ENCODE measurements at regions not wholly inside any gene's neighbourhood (a gene's known extent, or its start where the extent isn't known, plus 50 kb on each side); places are given as distances from the start of the nearest gene placed in this dataset.

DNA sequence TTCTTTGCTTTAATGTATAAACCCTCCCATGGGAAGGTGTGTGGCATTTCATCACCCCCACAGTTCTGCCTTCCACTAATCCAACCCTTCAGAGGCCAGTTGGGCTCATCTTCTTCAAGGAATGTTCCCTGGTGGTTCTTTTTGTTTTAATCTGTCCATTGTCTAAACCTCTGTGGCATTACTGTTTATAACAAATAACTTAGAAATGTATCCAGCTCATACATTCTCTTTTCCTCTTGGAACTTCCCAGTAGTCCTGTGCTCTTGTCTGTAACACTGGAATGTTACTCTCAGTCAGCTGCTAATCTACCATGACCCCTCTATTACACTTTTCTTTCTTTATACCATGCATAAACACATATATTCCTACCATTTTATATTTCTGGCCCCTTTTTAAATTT is 213.5 kb upstream of the TARS1 start:
- ChIA-PET CTCF (no interaction called here), POLR2A (no interaction called here)
- Histone ChIP-seq H3K27ac (ENCODE audit: insufficient read depth, low read depth, low read length) (no peak overlapping the region), H3K36me3 (ENCODE audit: control insufficient read depth in 2 of 2, extremely low read depth in 1 of 2, insufficient read depth in 2 of 2, low read length in 2 of 2) (no peaks in the 10 kb centered on the region), H3K4me3 (replicated peaks in 1 of 3; ENCODE audit: insufficient read depth in 1 of 3, low read depth in 1 of 3, low read length in 3 of 3) (no peak overlapping the region), H3K4me2 (ENCODE audit: insufficient read depth, low read length) (no peak overlapping the region), H3K79me2 (ENCODE audit: control insufficient read depth, insufficient read depth, low read length) (no peaks in the 10 kb centered on the region), H3K9me3 (replicated peaks; ENCODE audit: control insufficient read depth, insufficient read depth, low read length) (no peaks in the 10 kb centered on the region), H3K4me1 (ENCODE audit: control insufficient read depth, extremely low read depth, insufficient read depth, low read length) (peaks cover 20% of the 10 kb centered on the region), H3K9ac (replicated peaks; ENCODE audit: extremely low read depth, insufficient read depth, low read length) (no peak overlapping the region), H3K27me3 (ENCODE audit: control insufficient read depth in 2 of 2, insufficient read depth in 2 of 2, low read length in 2 of 2) (no peaks in the 10 kb centered on the region), H2AFZ (ENCODE audit: low read depth, low read length) (no peak overlapping the region), H3K9me1 (replicated peaks; ENCODE audit: control insufficient read depth, extremely low read depth, insufficient read depth, low read length) (no peaks in the 10 kb centered on the region), H4K20me1 (replicated peaks; ENCODE audit: control insufficient read depth, extremely low read depth, insufficient read depth, low read length) (no peaks in the 10 kb centered on the region)
- TF ChIP-seq CTCF (IDR thresholded peaks at IDR 0.05; ENCODE audit: extremely low read depth in 1 of 2, insufficient read depth in 1 of 2, low read depth in 1 of 2, low read length in 2 of 2) (no peak), MYC (IDR thresholded peaks at IDR 0.05; ENCODE audit: low read depth, low read length) (no peak), JUN (IDR thresholded peaks at IDR 0.05; ENCODE audit: borderline replicate concordance, insufficient read depth, insufficient read length, low read depth) (no peak), POLR2A (IDR thresholded peaks at IDR 0.05; ENCODE audit: low read depth, low read length) (no peak), FOS (IDR thresholded peaks at IDR 0.05; ENCODE audit: borderline replicate concordance, insufficient read depth, low read length) (no peak), GATA2 (IDR thresholded peaks at IDR 0.05; ENCODE audit: insufficient read depth, insufficient read length, low read depth, low read length) (no peak), EZH2 (IDR thresholded peaks at IDR 0.05; ENCODE audit: borderline replicate concordance, low read depth, low read length, severe bottlenecking) (no peak), POLR2AphosphoS5 (IDR thresholded peaks at IDR 0.05; ENCODE audit: insufficient read depth, low read depth, low read length) (no peak)
- TF ChIP-seq, protein P1, sequence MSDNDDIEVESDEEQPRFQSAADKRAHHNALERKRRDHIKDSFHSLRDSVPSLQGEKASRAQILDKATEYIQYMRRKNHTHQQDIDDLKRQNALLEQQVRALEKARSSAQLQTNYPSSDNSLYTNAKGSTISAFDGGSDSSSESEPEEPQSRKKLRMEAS (IDR thresholded peaks at IDR 0.05; ENCODE audit: insufficient read depth, insufficient read length), result no peak
- intact Hi-C loops (cut with micrococcal nuclease), result no loop called here
- dilution Hi-C loops (cut with MboI; ENCODE audit: extremely low pct_ligation_motif_present, low sequenced_read_pairs), result no loop called here
- FAIRE-seq, result no peak
- DNase-seq (ENCODE audit: low read depth, low spot score), result peak; percentile 24
- no TSS peak for BruUV-seq (replicated peaks)

Data from endothelial cell of umbilical vein (primary cell).